ENCODE measurements at regions not wholly inside any gene's neighbourhood (a gene's known extent, or its start where the extent isn't known, plus 50 kb on each side); places are given as distances from the start of the nearest gene placed in this dataset.

GRCh38 chr7:22561895-22562593 lies 62.1 kb upstream of the STEAP1B start:
- H3K36me3 Mint-ChIP-seq (ENCODE audit: low read depth): no peaks in the 10 kb centered on the region; the same call in 1 of the 2 replicates
- peaks cover 2% of the 10 kb centered on the region; the same call in 1 of the 2 replicates for H3K27me3 Mint-ChIP-seq (ENCODE audit: insufficient read depth)
- TF ChIP-seq CTCF (IDR thresholded peaks at IDR 0.05): peak; percentile 12; the same call in 1 of the 2 replicates
- no peak for DNase-seq
- H3K4me1 Mint-ChIP-seq (ENCODE audit: low read depth): peaks cover 72% of the 10 kb centered on the region
- peak overlapping the region; percentile 95 for H3K27ac Mint-ChIP-seq
- H3K9me3 Mint-ChIP-seq: no peaks in the 10 kb centered on the region
- H3K4me3 Mint-ChIP-seq: peak overlapping the region; percentile 83

- Mint-ChIP-seq H3K27me3 (ENCODE audit: insufficient read depth) (peaks cover 2% of the 10 kb centered on the region; the same call in 1 of the 2 replicates), H3K9me3 (no peaks in the 10 kb centered on the region), H3K36me3 (ENCODE audit: low read depth) (no peaks in the 10 kb centered on the region), H3K4me3 (peak overlapping the region; percentile 83), H3K4me1 (ENCODE audit: low read depth) (peaks cover 65% of the 10 kb centered on the region), H3K27ac (peak overlapping the region; percentile 95)
- DNase-seq: peak; percentile 99
- no peak for TF ChIP-seq CTCF (IDR thresholded peaks at IDR 0.05)
Observed at GRCh38 chr7:22561321-22561811, 61.4 kb upstream of the STEAP1B start.

GRCh38 chr7:22559829-22560489 lies 60.0 kb upstream of the STEAP1B start:
- no peaks in the 10 kb centered on the region for H3K36me3 Mint-ChIP-seq (ENCODE audit: low read depth)
- peak overlapping the region; percentile 77 for H3K27ac Mint-ChIP-seq
- peak; percentile 97 for TF ChIP-seq CTCF (IDR thresholded peaks at IDR 0.05)
- H3K4me1 Mint-ChIP-seq (ENCODE audit: low read depth): peaks cover 51% of the 10 kb centered on the region
- H3K9me3 Mint-ChIP-seq: no peaks in the 10 kb centered on the region
- peak; percentile 86 for DNase-seq
- H3K27me3 Mint-ChIP-seq (ENCODE audit: insufficient read depth): peaks cover 2% of the 10 kb centered on the region; the same call in 1 of the 2 replicates
- peak overlapping the region; percentile 24; the same call in 1 of the 2 replicates for H3K4me3 Mint-ChIP-seq

GRCh38 chr7:22557167-22557566 lies 57.2 kb upstream of the STEAP1B start:
- H3K4me3 Mint-ChIP-seq: no peak overlapping the region
- no peaks in the 10 kb centered on the region for H3K36me3 Mint-ChIP-seq (ENCODE audit: low read depth)
- no peak for TF ChIP-seq CTCF (IDR thresholded peaks at IDR 0.05)
- peaks cover 23% of the 10 kb centered on the region for H3K4me1 Mint-ChIP-seq (ENCODE audit: low read depth)
- no peak for DNase-seq
- H3K27me3 Mint-ChIP-seq (ENCODE audit: insufficient read depth): peaks cover 7% of the 10 kb centered on the region
- no peak overlapping the region for H3K27ac Mint-ChIP-seq
- H3K9me3 Mint-ChIP-seq: no peaks in the 10 kb centered on the region

- Mint-ChIP-seq H3K4me3 (no peak overlapping the region), H3K36me3 (ENCODE audit: low read depth) (no peaks in the 10 kb centered on the region), H3K27me3 (ENCODE audit: insufficient read depth) (peaks cover 5% of the 10 kb centered on the region), H3K4me1 (ENCODE audit: low read depth) (peaks cover 17% of the 10 kb centered on the region), H3K9me3 (no peaks in the 10 kb centered on the region), H3K27ac (no peak overlapping the region)
- no peak for TF ChIP-seq CTCF (IDR thresholded peaks at IDR 0.05)
- DNase-seq: no peak
Observed at GRCh38 chr7:22555476-22555875, 55.5 kb upstream of the STEAP1B start.

Data from HFFc6 (cell line).